OCI-LY7 (cell line): ENCODE measurements at regions not wholly inside any gene's neighbourhood (a gene's known extent, or its start where the extent isn't known, plus 50 kb on each side); places are given as distances from the start of the nearest gene placed in this dataset.

ENCODE experiments used
- CTCF ChIP-seq: fragments of 200-600 bp; sonication (generic); conservative IDR thresholded peaks from 2 replicates; pipeline ENCODE4 v1.5.1; 2014; ENCODE audit warnings: mild to moderate bottlenecking, antibody characterized with exemption, low read length, moderate library complexity, mixed read lengths
- EZH2phosphoT487 ChIP-seq: fragments of 200-600 bp; sonication (generic); IDR thresholded peaks from 2 replicates; pipeline ENCODE4 v1.6.1; 2018; ENCODE audit warnings: low read depth, borderline replicate concordance, mild to moderate bottlenecking, mixed run types, antibody characterized with exemption, low read length, moderate library complexity, mixed read lengths

GRCh38 chr6:134756374-134757025, 193.4 kb downstream of the ALDH8A1 start:
- TF ChIP-seq CTCF = no peak
- TF ChIP-seq EZH2phosphoT487 = no peak
